Omental fat pad (tissue), 3 donors: ENCODE measurements at regions not wholly inside any gene's neighbourhood (a gene's known extent, or its start where the extent isn't known, plus 50 kb on each side); places are given as distances from the start of the nearest gene placed in this dataset.

Experiments used
- ATAC-seq: fragments of 150-250 bp; one replicate; pipeline ENCODE4 v1.9.1; 2016; ENCODE audit warnings: mild to moderate bottlenecking, moderate library complexity; ENCODE audit not compliant: low FRiP score
- DNase-seq: peaks from one replicate; pipeline ENCODE4 v3.0.0-alpha.2; 2019; ENCODE audit warnings: low spot score
- TF ChIP-seq, protein P1 (sequence below), 3 donors: fragments of 450-650 bp; IDR thresholded peaks; one replicate each; pipeline ENCODE4 v1.5.1; 2016 to 2017; ENCODE audit warnings: antibody characterized with exemption in 3 of 3, mild to moderate bottlenecking in 3 of 3, moderate library complexity in 2 of 3

DNA sequence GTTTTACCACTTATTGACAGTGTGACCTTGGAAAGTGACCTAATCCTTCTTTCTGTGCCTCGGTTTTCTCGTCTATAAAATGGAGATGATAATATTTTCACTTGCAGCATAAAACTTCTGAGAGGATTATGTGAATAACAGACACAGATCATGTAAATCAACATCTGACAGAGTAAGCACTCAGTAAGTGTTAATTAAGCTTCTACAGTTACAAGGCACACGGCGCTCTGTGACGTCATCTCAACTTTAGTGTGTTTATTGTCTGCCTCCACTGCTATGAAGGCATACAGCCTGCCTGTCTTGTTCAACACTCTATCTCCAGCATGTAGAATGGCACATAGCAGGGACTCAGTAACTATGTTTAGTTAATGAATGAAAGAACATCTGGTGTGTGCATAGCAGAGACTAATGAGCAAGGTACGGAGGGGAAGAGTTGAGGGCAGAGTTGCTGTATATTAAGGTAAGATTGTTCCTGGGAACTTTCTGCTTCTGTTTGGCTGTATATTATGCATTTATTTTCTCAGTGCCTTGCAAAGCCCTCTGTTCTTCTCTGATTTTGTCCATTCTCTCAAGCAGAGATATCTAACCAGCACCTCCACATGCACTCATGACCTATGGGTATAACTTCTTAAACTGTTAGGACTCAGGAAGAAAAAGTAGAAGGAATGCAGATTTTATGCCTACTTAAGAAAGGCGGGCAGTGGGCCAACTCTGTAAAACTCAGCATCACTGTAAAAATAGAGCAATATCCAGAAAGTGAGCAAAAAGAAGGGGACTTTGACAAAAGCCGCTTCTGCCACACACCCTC is 66.4 kb upstream of the STMND1 start:
- TF ChIP-seq, protein P1, sequence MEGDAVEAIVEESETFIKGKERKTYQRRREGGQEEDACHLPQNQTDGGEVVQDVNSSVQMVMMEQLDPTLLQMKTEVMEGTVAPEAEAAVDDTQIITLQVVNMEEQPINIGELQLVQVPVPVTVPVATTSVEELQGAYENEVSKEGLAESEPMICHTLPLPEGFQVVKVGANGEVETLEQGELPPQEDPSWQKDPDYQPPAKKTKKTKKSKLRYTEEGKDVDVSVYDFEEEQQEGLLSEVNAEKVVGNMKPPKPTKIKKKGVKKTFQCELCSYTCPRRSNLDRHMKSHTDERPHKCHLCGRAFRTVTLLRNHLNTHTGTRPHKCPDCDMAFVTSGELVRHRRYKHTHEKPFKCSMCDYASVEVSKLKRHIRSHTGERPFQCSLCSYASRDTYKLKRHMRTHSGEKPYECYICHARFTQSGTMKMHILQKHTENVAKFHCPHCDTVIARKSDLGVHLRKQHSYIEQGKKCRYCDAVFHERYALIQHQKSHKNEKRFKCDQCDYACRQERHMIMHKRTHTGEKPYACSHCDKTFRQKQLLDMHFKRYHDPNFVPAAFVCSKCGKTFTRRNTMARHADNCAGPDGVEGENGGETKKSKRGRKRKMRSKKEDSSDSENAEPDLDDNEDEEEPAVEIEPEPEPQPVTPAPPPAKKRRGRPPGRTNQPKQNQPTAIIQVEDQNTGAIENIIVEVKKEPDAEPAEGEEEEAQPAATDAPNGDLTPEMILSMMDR (IDR thresholded peaks at IDR 0.05) = no peak
- no peak for ATAC-seq
- no peak for DNase-seq

DNA sequence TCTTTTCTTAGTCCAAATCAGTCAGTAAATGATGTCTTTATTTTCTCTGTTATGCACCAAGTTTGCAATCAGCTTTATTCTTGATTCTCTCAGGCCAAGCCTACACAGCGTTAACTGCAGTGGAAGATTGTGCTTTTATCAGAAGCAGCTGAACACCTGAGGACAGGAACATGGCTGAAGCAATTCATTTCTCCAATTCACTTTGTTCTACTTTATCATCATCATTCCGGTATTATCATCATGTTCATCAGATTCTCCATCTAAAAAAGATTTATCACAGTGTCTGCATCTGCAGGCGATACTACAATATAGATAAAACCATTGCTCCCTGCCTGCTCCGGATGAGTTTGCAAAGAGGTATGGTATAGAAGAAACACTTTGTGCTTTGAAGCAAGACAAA is 68.1 kb upstream of the STMND1 start:
- TF ChIP-seq, protein P1 (IDR thresholded peaks at IDR 0.05) = no peak
- DNase-seq (no peak), ATAC-seq (no peak)

DNA sequence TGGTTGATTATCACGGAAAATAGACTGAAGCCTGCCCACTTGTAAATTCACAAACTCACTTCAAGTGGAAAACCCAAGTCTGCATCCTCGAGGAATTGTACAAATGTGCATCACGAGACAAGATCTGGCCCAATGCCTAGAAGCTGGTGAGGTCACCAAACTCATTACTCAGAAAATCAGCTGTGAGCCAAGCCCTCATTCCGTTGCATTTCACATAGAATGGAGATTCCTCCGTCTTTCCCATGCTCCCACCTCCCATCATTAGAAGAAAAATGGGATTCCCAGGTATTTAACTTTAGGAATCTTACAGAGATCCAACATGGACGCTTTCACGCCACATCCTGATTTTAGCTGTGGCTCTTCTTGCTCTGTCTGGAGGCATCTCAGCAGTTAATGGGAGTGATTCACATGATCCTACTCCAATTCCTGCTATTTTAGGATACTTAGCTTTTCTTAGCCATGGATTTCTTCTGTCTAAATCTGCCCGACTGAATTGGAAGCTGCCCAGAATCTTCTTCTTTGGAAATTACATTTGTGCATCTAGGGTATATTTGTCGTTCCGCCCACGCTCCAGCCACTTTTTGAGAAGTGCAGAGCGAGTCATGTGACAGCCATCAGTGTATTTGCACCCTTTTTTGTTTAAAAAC is 68.7 kb upstream of the STMND1 start:
- TF ChIP-seq, protein P1 (IDR thresholded peaks at IDR 0.05) = no peak
- DNase-seq = peak; percentile 81
- ATAC-seq = peak; percentile 73

DNA sequence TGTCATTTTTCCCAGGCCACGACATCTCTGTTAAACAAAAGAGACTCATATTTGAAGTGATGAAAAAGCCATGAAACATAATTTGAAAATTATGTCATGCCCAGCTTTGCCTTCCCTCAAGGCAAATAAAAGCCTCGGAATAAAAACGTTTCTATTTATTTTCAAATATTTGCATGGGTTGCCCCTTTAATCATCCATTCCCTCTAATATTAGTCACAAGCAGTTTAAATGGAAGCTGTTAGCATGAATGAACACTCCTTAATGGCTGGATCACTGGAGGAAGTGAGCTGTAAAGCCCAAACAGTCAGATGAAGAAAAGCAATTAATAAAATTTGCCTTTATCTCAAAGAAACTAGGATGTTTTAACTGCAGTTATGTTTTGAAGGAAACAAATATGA is 69.3 kb upstream of the STMND1 start:
- ATAC-seq (peak; percentile 63), DNase-seq (no peak)
- TF ChIP-seq, protein P1 (IDR thresholded peaks at IDR 0.05) = no peak

DNA sequence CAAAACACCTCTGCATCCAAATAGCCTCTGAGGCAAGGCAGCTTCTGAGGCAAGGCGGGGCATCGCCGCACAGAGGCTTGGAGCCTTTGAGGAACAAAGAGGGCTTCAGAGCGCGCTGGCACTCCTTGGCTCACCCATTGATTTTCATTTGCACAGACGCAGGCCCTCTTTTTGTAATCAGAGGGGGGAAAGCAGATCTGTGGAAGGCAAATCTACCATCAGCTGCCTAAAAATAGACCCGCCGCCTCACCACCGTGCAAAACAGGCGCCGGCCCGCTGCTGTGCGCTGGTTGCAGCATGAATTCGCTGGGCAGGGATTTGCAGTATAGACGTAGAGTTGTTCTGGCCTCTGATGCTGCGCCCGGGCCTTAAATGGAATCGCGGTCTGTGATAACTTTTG is 69.9 kb upstream of the STMND1 start:
- TF ChIP-seq, protein P1 (IDR thresholded peaks at IDR 0.05) = no peak
- ATAC-seq (no peak), DNase-seq (no peak)

DNA sequence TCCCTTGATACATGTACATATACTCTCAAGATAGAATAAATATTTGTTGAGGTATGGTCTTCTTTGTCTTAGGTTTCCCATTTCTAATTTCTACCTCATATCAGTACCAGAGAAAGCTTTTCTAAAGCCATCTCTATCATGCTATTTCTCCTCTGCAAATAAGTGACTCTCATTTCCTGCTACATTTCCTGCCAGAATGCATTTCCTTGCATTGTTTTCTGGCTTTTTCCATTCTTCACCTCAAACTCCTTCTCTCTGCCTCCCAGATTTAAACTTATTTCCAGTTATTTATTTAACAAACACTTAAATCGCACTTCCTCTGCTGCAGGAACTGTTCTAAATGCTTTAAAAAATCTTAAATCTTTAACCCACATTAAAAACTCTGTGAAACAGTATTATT is 74.4 kb upstream of the STMND1 start:
- no peak for DNase-seq
- no peak for ATAC-seq
- TF ChIP-seq, protein P1 (IDR thresholded peaks at IDR 0.05) = no peak

DNA sequence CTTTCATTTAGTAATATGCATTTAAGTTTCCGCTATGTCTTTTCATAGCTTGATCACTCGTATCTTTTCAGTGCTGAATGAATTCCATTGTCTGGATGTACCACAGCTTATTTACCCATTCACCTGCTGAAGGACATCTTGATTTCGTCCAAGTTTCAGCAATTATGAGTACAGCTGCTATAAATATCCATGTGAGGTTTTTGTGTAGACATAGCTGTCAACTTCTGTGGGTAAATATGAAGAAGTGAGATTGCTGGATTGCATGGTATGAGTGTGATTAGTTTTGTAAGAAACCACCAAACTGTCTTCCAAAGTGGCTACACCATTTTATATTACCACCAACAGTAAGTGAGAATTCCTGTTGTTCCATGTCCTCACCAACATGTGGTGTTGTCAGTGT is 79.2 kb upstream of the STMND1 start:
- DNase-seq (no peak), ATAC-seq (no peak)
- TF ChIP-seq, protein P1 (IDR thresholded peaks at IDR 0.05) = no peak
